Sigmoid colon (tissue), 6 donors: ENCODE measurements at regions not wholly inside any gene's neighbourhood (a gene's known extent, or its start where the extent isn't known, plus 50 kb on each side); places are given as distances from the start of the nearest gene placed in this dataset.

Source experiments
- DNase-seq: peaks from one replicate; pipeline ENCODE4 v3.0.0-alpha.2; 2019
- H3K27ac ChIP-seq, 4 donors: fragments of 200-600 bp; sonication (generic); one replicate each; pipeline ENCODE4 v1.5.1; 2016 to 2019; ENCODE audit warnings: mild to moderate bottlenecking in 1 of 4
- H3K27me3 ChIP-seq, 3 donors: fragments of 200-600 bp; sonication (generic); one replicate each; pipeline ENCODE4 v1.5.1; 2019; ENCODE audit warnings: mild to moderate bottlenecking in 1 of 3
- H3K36me3 ChIP-seq, 4 donors: fragments of 200-600 bp; sonication (generic); one replicate each; pipeline ENCODE4 v1.5.1; 2016 to 2019
- H3K4me1 ChIP-seq, 4 donors: fragments of 200-600 bp; sonication (generic); one replicate each; pipeline ENCODE4 v1.5.1; 2017 to 2019
- H3K4me3 ChIP-seq, 4 donors: fragments of 200-600 bp; sonication (generic); one replicate each; pipeline ENCODE4 v1.5.1; 2017 to 2019; ENCODE audit warnings: mild to moderate bottlenecking in 2 of 4, moderate library complexity in 1 of 4
- H3K9me3 ChIP-seq, 4 donors: fragments of 200-600 bp in 3 of 4; sonication (generic) in 3 of 4; one replicate each; pipeline versions ENCODE4 v1.5.1 to v1.6.1; 2013 to 2019
- EP300 ChIP-seq, 4 donors: sonication (generic); formaldehyde crosslinking; IDR thresholded peaks; one replicate each; pipeline ENCODE4 v1.6.1; 2017; ENCODE audit warnings: antibody characterized with exemption in 4 of 4
- POLR2A ChIP-seq, 2 donors: fragments of 450-650 bp; IDR thresholded peaks; one replicate each; pipeline ENCODE4 v1.6.1; 2016; ENCODE audit warnings: antibody characterized with exemption in 2 of 2, mild to moderate bottlenecking in 2 of 2, moderate library complexity in 2 of 2
- POLR2AphosphoS5 ChIP-seq, 4 donors: sonication (generic); formaldehyde crosslinking; IDR thresholded peaks; one replicate each; pipeline ENCODE4 v1.6.1; 2017; ENCODE audit warnings: antibody characterized with exemption in 4 of 4
- WGBS, 2 donors: extraction: QIAGEN DNeasy Blood & Tissue Kit; methylation state at CpG; one replicate each; pipeline ENCODE4 v1.1.7; 2013; 5-methylcytosine and 5-hydroxymethylcytosine counted together
- intact Hi-C: fragments of 100-400 bp; cut with DNase I; formaldehyde crosslinking; loops from one replicate; pipeline ENCODE4 v1.15.1; 2023
- TF ChIP-seq, protein P1 (sequence below), 4 experiments: fragments of 450-650 bp in 3 of 4; fragments of 200-600 bp in 1 of 4; IDR thresholded peaks; one replicate each; pipeline ENCODE4 v1.5.1; 2016 to 2019; ENCODE audit warnings: antibody characterized with exemption in 4 of 4, mild to moderate bottlenecking in 3 of 4, moderate library complexity in 2 of 4
- donor health status: healthy with polysubstance abuse.
- donor health status: healthy.

- H3K4me3 ChIP-seq, result no peak overlapping the region
- WGBS, 2 donors, result 85 to 86% methylated on average over 4 of the region's 4 CpGs
- no peaks in the 10 kb centered on the region for H3K36me3 ChIP-seq
- H3K27ac ChIP-seq, result no peak overlapping the region
- intact Hi-C loops, result no loop called here
- no peak for DNase-seq
- no peak for TF ChIP-seq POLR2AphosphoS5 (IDR thresholded peaks at IDR 0.05)
- TF ChIP-seq EP300 (IDR thresholded peaks at IDR 0.05), result no peak
- TF ChIP-seq POLR2A (IDR thresholded peaks at IDR 0.05), result no peak
- TF ChIP-seq, protein P1, sequence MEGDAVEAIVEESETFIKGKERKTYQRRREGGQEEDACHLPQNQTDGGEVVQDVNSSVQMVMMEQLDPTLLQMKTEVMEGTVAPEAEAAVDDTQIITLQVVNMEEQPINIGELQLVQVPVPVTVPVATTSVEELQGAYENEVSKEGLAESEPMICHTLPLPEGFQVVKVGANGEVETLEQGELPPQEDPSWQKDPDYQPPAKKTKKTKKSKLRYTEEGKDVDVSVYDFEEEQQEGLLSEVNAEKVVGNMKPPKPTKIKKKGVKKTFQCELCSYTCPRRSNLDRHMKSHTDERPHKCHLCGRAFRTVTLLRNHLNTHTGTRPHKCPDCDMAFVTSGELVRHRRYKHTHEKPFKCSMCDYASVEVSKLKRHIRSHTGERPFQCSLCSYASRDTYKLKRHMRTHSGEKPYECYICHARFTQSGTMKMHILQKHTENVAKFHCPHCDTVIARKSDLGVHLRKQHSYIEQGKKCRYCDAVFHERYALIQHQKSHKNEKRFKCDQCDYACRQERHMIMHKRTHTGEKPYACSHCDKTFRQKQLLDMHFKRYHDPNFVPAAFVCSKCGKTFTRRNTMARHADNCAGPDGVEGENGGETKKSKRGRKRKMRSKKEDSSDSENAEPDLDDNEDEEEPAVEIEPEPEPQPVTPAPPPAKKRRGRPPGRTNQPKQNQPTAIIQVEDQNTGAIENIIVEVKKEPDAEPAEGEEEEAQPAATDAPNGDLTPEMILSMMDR (IDR thresholded peaks at IDR 0.05), result no peak
- H3K27me3 ChIP-seq, result no peaks in the 10 kb centered on the region
- H3K9me3 ChIP-seq, result no peaks in the 10 kb centered on the region
- H3K4me1 ChIP-seq, result no peaks in the 10 kb centered on the region
Measured at GRCh38 chr12:98343002-98343567, 172.3 kb upstream of the TMPO start.

DNA sequence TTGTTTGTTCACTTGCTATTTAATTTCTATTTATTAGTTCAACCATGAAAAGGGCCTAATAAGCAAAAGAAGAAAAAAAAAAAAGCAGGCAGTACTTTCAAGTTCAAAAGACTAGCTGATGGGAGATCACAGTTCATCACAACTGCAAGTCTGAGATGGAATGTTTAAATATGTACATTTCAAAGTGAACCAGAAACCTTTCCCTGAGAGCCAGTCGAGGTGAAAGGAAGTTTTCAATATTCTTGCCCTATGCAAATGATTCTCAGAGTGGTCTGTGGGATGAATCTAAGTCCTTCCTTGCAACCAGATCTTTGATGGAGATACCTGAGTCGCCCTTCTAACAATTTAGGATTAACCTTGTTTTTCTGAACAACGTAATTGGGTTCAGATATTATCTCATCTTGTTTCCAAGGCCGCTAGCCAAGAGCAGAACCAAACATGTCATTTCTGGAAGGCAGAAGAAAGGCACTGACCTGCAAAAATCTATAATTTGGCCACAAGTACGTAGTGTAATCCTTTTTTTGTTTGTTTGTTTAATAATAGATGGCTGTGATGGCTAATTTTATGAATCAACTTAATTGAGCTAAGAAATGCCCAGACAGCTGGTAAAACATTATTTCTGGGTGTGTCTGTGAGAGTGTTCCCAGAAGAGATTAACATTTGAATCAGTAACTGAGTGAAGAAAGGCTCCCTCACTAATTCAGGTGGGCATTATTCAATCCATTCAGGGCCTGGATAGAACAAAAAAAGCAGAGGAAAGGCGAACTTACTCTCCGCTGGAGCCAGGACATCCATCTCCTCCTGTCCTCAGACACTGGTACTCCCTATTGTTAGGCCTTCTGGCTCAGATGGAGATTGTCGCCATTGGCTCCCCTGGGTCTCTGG lies 171.1 kb upstream of the TMPO start:
- H3K27me3 ChIP-seq, result no peaks in the 10 kb centered on the region
- no peaks in the 10 kb centered on the region for H3K36me3 ChIP-seq
- 68 to 71% methylated on average over 8 of the region's 8 CpGs for WGBS, 2 donors
- H3K4me1 ChIP-seq, result no peaks in the 10 kb centered on the region
- intact Hi-C loops, result no loop called here
- no peak overlapping the region for H3K27ac ChIP-seq
- no peaks in the 10 kb centered on the region for H3K9me3 ChIP-seq
- no peak for TF ChIP-seq EP300 (IDR thresholded peaks at IDR 0.05)
- no peak for TF ChIP-seq POLR2AphosphoS5 (IDR thresholded peaks at IDR 0.05)
- TF ChIP-seq, protein P1 (IDR thresholded peaks at IDR 0.05), result no peak
- TF ChIP-seq POLR2A (IDR thresholded peaks at IDR 0.05), result no peak
- DNase-seq, result no peak
- no peak overlapping the region for H3K4me3 ChIP-seq

GRCh38 chr12:98345308-98345876 lies 170.0 kb upstream of the TMPO start:
- H3K36me3 ChIP-seq, result no peaks in the 10 kb centered on the region
- no peak for TF ChIP-seq EP300 (IDR thresholded peaks at IDR 0.05)
- TF ChIP-seq, protein P1 (IDR thresholded peaks at IDR 0.05), result no peak
- TF ChIP-seq POLR2AphosphoS5 (IDR thresholded peaks at IDR 0.05), result no peak
- intact Hi-C loops, result no loop called here
- H3K4me1 ChIP-seq, result no peaks in the 10 kb centered on the region
- no peaks in the 10 kb centered on the region for H3K9me3 ChIP-seq
- 92 to 93% methylated on average over 6 of the region's 6 CpGs for WGBS, 2 donors
- no peaks in the 10 kb centered on the region for H3K27me3 ChIP-seq
- H3K27ac ChIP-seq, result no peak overlapping the region
- DNase-seq, result no peak
- no peak overlapping the region for H3K4me3 ChIP-seq

GRCh38 chr12:98351089-98351488 lies 164.3 kb upstream of the TMPO start:
- Histone ChIP-seq H3K4me3 (no peak overlapping the region), H3K4me1 (no peaks in the 10 kb centered on the region), H3K27me3 (no peaks in the 10 kb centered on the region), H3K9me3 (no peaks in the 10 kb centered on the region), H3K36me3 (no peaks in the 10 kb centered on the region), H3K27ac (no peak overlapping the region)
- TF ChIP-seq POLR2AphosphoS5 (IDR thresholded peaks at IDR 0.05) (no peak), EP300 (IDR thresholded peaks at IDR 0.05) (no peak), POLR2A (IDR thresholded peaks at IDR 0.05) (no peak)
- TF ChIP-seq, protein P1 (IDR thresholded peaks at IDR 0.05), result no peak
- DNase-seq, result no peak
- intact Hi-C loops, result no loop called here
- 66 to 78% methylated on average over 6 of the region's 6 CpGs for WGBS, 2 donors
